ENCODE measurements at regions not wholly inside any gene's neighbourhood (a gene's known extent, or its start where the extent isn't known, plus 50 kb on each side); places are given as distances from the start of the nearest gene placed in this dataset.

GRCh38 chr10:62502995-62503613 lies 128.9 kb downstream of the ZNF365 start:
- no peak for TF ChIP-seq CTCF (IDR thresholded peaks at IDR 0.05; ENCODE audit: low read depth, low read length)
- DNase-seq (ENCODE audit: low read depth, low spot score): no peak
- in situ Hi-C loops (cut with HindIII; ENCODE audit: low sequenced_read_pairs): no loop called here
- H3K4me3 ChIP-seq (ENCODE audit: low read depth, low read length): no peak overlapping the region

GRCh38 chr10:62503872-62504271 lies 129.7 kb downstream of the ZNF365 start:
- DNase-seq (ENCODE audit: low read depth, low spot score): no peak
- in situ Hi-C loops (cut with HindIII; ENCODE audit: low sequenced_read_pairs): no loop called here
- no peak overlapping the region for H3K4me3 ChIP-seq (ENCODE audit: low read depth, low read length)
- TF ChIP-seq CTCF (IDR thresholded peaks at IDR 0.05; ENCODE audit: low read depth, low read length): no peak

GRCh38 chr10:62506371-62506770 lies 132.2 kb downstream of the ZNF365 start:
- no peak for TF ChIP-seq CTCF (IDR thresholded peaks at IDR 0.05; ENCODE audit: low read depth, low read length)
- H3K4me3 ChIP-seq (ENCODE audit: low read depth, low read length): no peak overlapping the region
- in situ Hi-C loops (cut with HindIII; ENCODE audit: low sequenced_read_pairs): no loop called here
- DNase-seq (ENCODE audit: low read depth, low spot score): no peak

DNA sequence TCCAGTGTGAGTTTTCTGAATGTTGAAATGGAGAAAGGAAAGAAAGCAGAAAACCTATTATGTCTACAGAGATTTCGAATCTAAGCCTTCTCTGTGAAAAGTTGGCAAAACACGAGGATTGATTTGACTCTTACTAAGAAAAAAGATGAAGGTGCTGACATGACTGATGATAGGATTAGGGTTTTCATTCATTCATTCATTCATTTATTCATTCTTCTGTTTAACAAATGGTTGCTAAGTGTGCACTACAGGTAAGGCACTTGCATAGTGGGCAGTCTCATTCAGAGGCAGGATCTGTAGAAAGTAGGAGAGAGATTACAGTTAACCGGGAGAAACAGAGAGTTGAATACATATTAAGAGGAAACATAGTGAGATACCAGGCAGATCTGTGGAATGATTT lies 137.1 kb downstream of the ZNF365 start:
- in situ Hi-C loops (cut with HindIII; ENCODE audit: low sequenced_read_pairs): no loop called here
- no peak overlapping the region for H3K4me3 ChIP-seq (ENCODE audit: low read depth, low read length)
- no peak for TF ChIP-seq CTCF (IDR thresholded peaks at IDR 0.05; ENCODE audit: low read depth, low read length)
- no peak for DNase-seq (ENCODE audit: low read depth, low spot score)

- in situ Hi-C loops (cut with HindIII; ENCODE audit: low sequenced_read_pairs): no loop called here
- TF ChIP-seq CTCF (IDR thresholded peaks at IDR 0.05; ENCODE audit: low read depth, low read length): no peak
- no peak overlapping the region for H3K4me3 ChIP-seq (ENCODE audit: low read depth, low read length)
- DNase-seq (ENCODE audit: low read depth, low spot score): no peak
Measured at GRCh38 chr10:62511656-62512055, 137.5 kb downstream of the ZNF365 start.

- no peak overlapping the region for H3K4me3 ChIP-seq (ENCODE audit: low read depth, low read length)
- DNase-seq (ENCODE audit: low read depth, low spot score): no peak
- in situ Hi-C loops (cut with HindIII; ENCODE audit: low sequenced_read_pairs): no loop called here
- TF ChIP-seq CTCF (IDR thresholded peaks at IDR 0.05; ENCODE audit: low read depth, low read length): no peak
Measured at GRCh38 chr10:62512732-62513475, 138.7 kb downstream of the ZNF365 start.

All from astrocyte of the spinal cord (primary cell).